SK-N-SH (cell line): ENCODE measurements at regions not wholly inside any gene's neighbourhood (a gene's known extent, or its start where the extent isn't known, plus 50 kb on each side); places are given as distances from the start of the nearest gene placed in this dataset.

Experiments
- CTCF ChIA-PET: fragments of 300-600, 350-600 bp; formaldehyde crosslinking; extraction: SDS; loops from one replicate; lab custom pipeline; 2021; lab: Yijun Ruan, JAX
- POLR2A ChIA-PET: fragments of 350-600 bp; sonication (Branson Sonifier 250); formaldehyde crosslinking; extraction: SDS; loops from one replicate; lab custom pipeline; 2020; ENCODE audit warnings: antibody characterized with exemption, inconsistent platforms; lab: Yijun Ruan, JAX
- DNase-seq: peaks from one replicate; pipeline ENCODE4 v3.0.0; 2012
- H2AFZ ChIP-seq: fragments of 200-600 bp; sonication (generic); 2 replicates; pipeline ENCODE4 v1.8.1; 2016; ENCODE audit warnings: antibody characterized with exemption, mild to moderate bottlenecking, low read depth
- H3F3A ChIP-seq: fragments of 200-600 bp; sonication (generic); replicated peaks from 2 replicates; pipeline ENCODE3; 2016; ENCODE audit warnings: antibody characterized with exemption, mild to moderate bottlenecking; ENCODE audit not compliant: insufficient read depth
- H3K27ac ChIP-seq, 2 experiments: fragments of 200-500 bp in 1 of 2; fragments of 200-600 bp in 1 of 2; sonication (Bioruptor generic) in 1 of 2; sonication (generic), shearing (Covaris generic) in 1 of 2; 2 replicates each; pipeline versions ENCODE4 v1.5.1 to v1.6.1; 2014 to 2016; ENCODE audit warnings: low read depth in 2 of 2, inconsistent platforms in 1 of 2, low read length in 1 of 2, mild to moderate bottlenecking in 1 of 2, mixed read lengths in 1 of 2
- H3K27me3 ChIP-seq: fragments of 200-600 bp; sonication (generic), shearing (Covaris generic); 2 replicates; pipeline ENCODE4 v1.6.1; 2016; ENCODE audit warnings: mixed run types; ENCODE audit not compliant: insufficient read depth
- H3K36me3 ChIP-seq, 2 experiments: fragments of 200-500 bp in 1 of 2; fragments of 200-600 bp in 1 of 2; sonication (Bioruptor generic) in 1 of 2; sonication (generic) in 1 of 2; replicated peaks in 1 of 2; 2 replicates each; pipeline versions ENCODE3 to v1.5.1; 2014 to 2016; ENCODE audit warnings: low read length in 1 of 2, mild to moderate bottlenecking in 1 of 2; ENCODE audit not compliant: insufficient read depth in 2 of 2, control insufficient read depth in 1 of 2
- H3K4me1 ChIP-seq, 2 experiments: fragments of 200-500 bp in 1 of 2; fragments of 200-600 bp in 1 of 2; sonication (Bioruptor generic) in 1 of 2; sonication (generic), shearing (Covaris generic) in 1 of 2; 2 replicates each; pipeline versions ENCODE4 v1.5.1 to v1.6.1; 2014 to 2016; ENCODE audit warnings: low read depth in 1 of 2, low read length in 1 of 2, mixed run types in 1 of 2; ENCODE audit not compliant: insufficient read depth in 2 of 2, control insufficient read depth in 1 of 2
- H3K4me2 ChIP-seq: fragments of 200-600 bp; sonication (generic), shearing (Covaris generic); 2 replicates; pipeline ENCODE4 v1.6.1; 2017; ENCODE audit warnings: mixed run types
- H3K4me3 ChIP-seq, 2 experiments: fragments of 200-500 bp in 1 of 2; fragments of 200-600 bp in 1 of 2; sonication (Bioruptor generic) in 1 of 2; sonication (generic), shearing (Covaris generic) in 1 of 2; 2 replicates each; pipeline versions ENCODE4 v1.5.1 to v1.8.1; 2014 to 2016; ENCODE audit warnings: low read depth in 2 of 2, inconsistent platforms in 1 of 2, low read length in 1 of 2, mild to moderate bottlenecking in 1 of 2, mixed read lengths in 1 of 2, moderate library complexity in 1 of 2
- H3K79me2 ChIP-seq: fragments of 200-600 bp; sonication (generic); 2 replicates; pipeline ENCODE4 v1.8.1; 2017; ENCODE audit warnings: mild to moderate bottlenecking; ENCODE audit not compliant: insufficient read depth
- H3K9ac ChIP-seq: fragments of 200-600 bp; sonication (generic); 2 replicates; pipeline ENCODE4 v1.6.1; 2017; ENCODE audit warnings: mixed run types
- H3K9me2 ChIP-seq: fragments of 200-600 bp; sonication (generic); 2 replicates; pipeline ENCODE4 v1.6.1; 2017; ENCODE audit warnings: mixed run types
- H3K9me3 ChIP-seq: fragments of 200-600 bp; sonication (generic); 2 replicates; pipeline ENCODE4 v1.6.1; 2017; ENCODE audit warnings: mixed run types, mild to moderate bottlenecking, moderate library complexity
- H4K20me1 ChIP-seq: fragments of 200-600 bp; sonication (generic); 2 replicates; pipeline ENCODE4 v1.6.1; 2017; ENCODE audit warnings: mild to moderate bottlenecking, mixed run types; ENCODE audit not compliant: insufficient read depth
- ELF1 ChIP-seq: IDR thresholded peaks from 2 replicates; pipeline ENCODE4 v1.4.0; 2012
- EZH2phosphoT487 ChIP-seq: fragments of 200-600 bp; sonication (generic); IDR thresholded peaks from 2 replicates; pipeline ENCODE4 v1.6.1; 2017; ENCODE audit warnings: low read depth, mixed run types, mild to moderate bottlenecking, antibody characterized with exemption, moderate library complexity, borderline replicate concordance
- FOSL2 ChIP-seq: IDR thresholded peaks from 2 replicates; pipeline ENCODE4 v1.4.0; 2012; ENCODE audit warnings: low read depth, mild to moderate bottlenecking, moderate library complexity, borderline replicate concordance
- FOXJ3 ChIP-seq: sonication (generic); formaldehyde crosslinking; IDR thresholded peaks from 2 replicates; pipeline ENCODE4 v1.5.1; 2020; ENCODE audit warnings: mild to moderate bottlenecking, missing genetic modification reagents
- GABPA ChIP-seq: IDR thresholded peaks from 2 replicates; pipeline ENCODE4 v1.4.0; 2012; ENCODE audit warnings: low read depth, mild to moderate bottlenecking
- JUND ChIP-seq: IDR thresholded peaks from 2 replicates; pipeline ENCODE4 v1.4.0; 2012
- MAX ChIP-seq: IDR thresholded peaks from 2 replicates; pipeline ENCODE4 v1.4.0; 2012; ENCODE audit warnings: low read depth
- MEF2A ChIP-seq: IDR thresholded peaks from 2 replicates; pipeline ENCODE4 v1.4.0; 2012; ENCODE audit warnings: low read depth, borderline replicate concordance
- RFX5 ChIP-seq: IDR thresholded peaks from 2 replicates; pipeline ENCODE4 v1.6.1; 2012; ENCODE audit warnings: mild to moderate bottlenecking, improper control_type of control experiment, low read length
- SIN3A ChIP-seq: IDR thresholded peaks from 2 replicates; pipeline ENCODE4 v1.6.1; 2012; ENCODE audit warnings: low read depth, mild to moderate bottlenecking, low read length, moderate library complexity, borderline replicate concordance
- SMC3 ChIP-seq: IDR thresholded peaks from 2 replicates; pipeline ENCODE4 v1.6.1; 2012; ENCODE audit warnings: low read depth, low read length, improper control_type of control experiment
- TAF1 ChIP-seq: IDR thresholded peaks from 2 replicates; pipeline ENCODE4 v1.6.1; 2012; ENCODE audit warnings: low read depth, mild to moderate bottlenecking, low read length, moderate library complexity, borderline replicate concordance
- USF1 ChIP-seq: IDR thresholded peaks from 2 replicates; pipeline ENCODE4 v1.4.0; 2012; ENCODE audit warnings: low read depth, borderline replicate concordance
- USF2 ChIP-seq: fragments of 150-350 bp; IDR thresholded peaks from 2 replicates; pipeline ENCODE4 v1.6.1; 2017; ENCODE audit warnings: antibody characterized with exemption, low read length, low read depth, borderline replicate concordance
- YY1 ChIP-seq: IDR thresholded peaks from 2 replicates; pipeline ENCODE4 v1.4.0; 2012; ENCODE audit warnings: low read depth, mild to moderate bottlenecking
- whole genome bisulfite sequencing: methylation state at CpG from one replicate; pipeline ENCODE4 v1.1.6; 2017; ENCODE audit warnings: low lambda C conversion rate; 5-methylcytosine and 5-hydroxymethylcytosine counted together
- TF ChIP-seq, protein P1 (sequence below): IDR thresholded peaks from 2 replicates; pipeline ENCODE4; 2012
- TF ChIP-seq, protein P2 (sequence below): fragments of 200-600 bp; sonication (generic); IDR thresholded peaks from 2 replicates; pipeline ENCODE4 v1.6.1; 2017; ENCODE audit warnings: antibody characterized with exemption, mild to moderate bottlenecking, moderate library complexity
- TF ChIP-seq, protein P3 (sequence below): IDR thresholded peaks from 2 replicates; pipeline ENCODE4 v1.4.0; 2012; ENCODE audit warnings: low read depth, borderline replicate concordance

DNA sequence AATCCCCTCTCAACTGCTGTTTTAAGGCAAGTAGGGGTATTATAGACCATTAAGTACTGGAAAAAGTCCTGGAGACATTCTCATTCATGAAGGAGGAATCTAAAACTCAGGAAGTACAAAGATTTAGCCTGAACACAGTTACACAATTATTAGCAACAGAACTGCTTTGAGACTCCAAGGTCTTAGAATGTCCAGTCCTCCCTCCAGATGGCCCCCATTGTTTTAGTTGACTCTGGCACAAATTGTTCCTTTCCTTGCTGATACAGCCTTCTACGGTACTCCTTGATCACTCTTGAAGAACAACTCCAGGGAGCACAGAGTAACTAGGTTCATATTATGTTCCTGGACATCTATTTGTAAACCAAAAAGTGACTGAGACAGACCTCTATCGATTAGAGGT, 210.1 kb upstream of the RND3 start:
- no peaks in the 10 kb centered on the region for H3K27me3 ChIP-seq
- no peaks in the 10 kb centered on the region for H3K79me2 ChIP-seq
- H3K4me1 ChIP-seq, result no peaks in the 10 kb centered on the region; a peak in 1 of 4 replicates
- no peak overlapping the region for H3K4me2 ChIP-seq
- 85% methylated on average over 2 of the region's 2 CpGs for WGBS
- H3K36me3 ChIP-seq, result no peaks in the 10 kb centered on the region
- peak overlapping the region in 1 of 2 experiments; percentile 12; a peak in 1 of 4 replicates for H3K27ac ChIP-seq
- H3K9me2 ChIP-seq, result no peaks in the 10 kb centered on the region
- POLR2A ChIA-PET, result no interaction called here
- H3K9ac ChIP-seq, result no peak overlapping the region
- H4K20me1 ChIP-seq, result no peaks in the 10 kb centered on the region
- CTCF ChIA-PET, result no interaction called here
- no peak overlapping the region for H3K4me3 ChIP-seq
- H2AFZ ChIP-seq, result no peak overlapping the region
- no peaks in the 10 kb centered on the region for H3K9me3 ChIP-seq
- no peak for DNase-seq
- TF ChIP-seq SMC3, result no peak
- no peak for TF ChIP-seq MAX
- TF ChIP-seq, all 33 proteins: peak for 0
- H3F3A ChIP-seq, result no peaks in the 10 kb centered on the region

DNA sequence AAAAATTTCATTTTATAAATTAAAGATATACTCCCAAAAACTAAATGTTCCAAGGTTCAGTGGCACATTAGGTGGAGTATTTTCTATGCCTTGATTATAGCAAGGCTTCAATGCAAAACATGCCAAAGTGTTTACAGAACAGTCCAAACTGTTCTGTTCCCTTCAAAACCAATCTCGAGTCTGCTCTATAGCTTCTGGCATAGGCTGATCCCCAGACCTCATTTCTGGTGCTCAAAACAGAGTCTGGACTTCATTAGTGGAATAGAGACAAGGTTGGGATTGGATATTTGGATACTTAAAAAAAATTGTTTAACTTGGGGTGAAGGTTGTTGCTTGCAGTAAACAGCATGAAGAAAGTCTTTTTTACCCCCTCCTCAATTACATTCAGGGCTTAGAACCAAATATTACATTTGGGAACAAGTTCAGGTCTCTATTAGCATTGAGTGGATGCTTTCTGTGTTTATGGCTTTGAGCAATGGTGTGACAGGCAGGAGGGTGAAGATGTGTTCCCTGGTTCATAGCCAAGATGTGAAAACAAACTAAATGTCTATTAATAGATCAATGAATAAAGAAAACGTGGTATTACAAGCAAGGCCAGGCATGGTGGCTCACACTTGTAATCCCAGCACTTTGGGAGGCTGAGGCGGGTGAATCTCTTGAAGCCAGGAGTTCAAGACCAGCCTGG, 208.1 kb upstream of the RND3 start:
- Histone ChIP-seq H2AFZ (no peak overlapping the region), H3K4me2 (no peak overlapping the region), H3K9ac (no peak overlapping the region), H3K9me3 (no peaks in the 10 kb centered on the region), H3K27me3 (no peaks in the 10 kb centered on the region), H3K27ac (no peak overlapping the region), H3K4me3 (no peak overlapping the region), H3K36me3 (no peaks in the 10 kb centered on the region), H3F3A (no peaks in the 10 kb centered on the region), H4K20me1 (no peaks in the 10 kb centered on the region), H3K4me1 (no peaks in the 10 kb centered on the region; a peak in 1 of 4 replicates), H3K9me2 (no peaks in the 10 kb centered on the region), H3K79me2 (no peaks in the 10 kb centered on the region)
- no peak for DNase-seq
- POLR2A ChIA-PET, result no interaction called here
- WGBS, result 57% methylated on average over 3 of the region's 3 CpGs
- CTCF ChIA-PET, result no interaction called here
- no peak for TF ChIP-seq USF2
- no peak for TF ChIP-seq EZH2phosphoT487
- no peak for TF ChIP-seq FOXJ3 (CRISPR knock-in tag)
- TF ChIP-seq MEF2A, result no peak
- TF ChIP-seq JUND, result no peak
- TF ChIP-seq SIN3A, result no peak
- no peak for TF ChIP-seq YY1
- no peak for TF ChIP-seq ELF1
- TF ChIP-seq USF1, result no peak
- TF ChIP-seq, protein P1, sequence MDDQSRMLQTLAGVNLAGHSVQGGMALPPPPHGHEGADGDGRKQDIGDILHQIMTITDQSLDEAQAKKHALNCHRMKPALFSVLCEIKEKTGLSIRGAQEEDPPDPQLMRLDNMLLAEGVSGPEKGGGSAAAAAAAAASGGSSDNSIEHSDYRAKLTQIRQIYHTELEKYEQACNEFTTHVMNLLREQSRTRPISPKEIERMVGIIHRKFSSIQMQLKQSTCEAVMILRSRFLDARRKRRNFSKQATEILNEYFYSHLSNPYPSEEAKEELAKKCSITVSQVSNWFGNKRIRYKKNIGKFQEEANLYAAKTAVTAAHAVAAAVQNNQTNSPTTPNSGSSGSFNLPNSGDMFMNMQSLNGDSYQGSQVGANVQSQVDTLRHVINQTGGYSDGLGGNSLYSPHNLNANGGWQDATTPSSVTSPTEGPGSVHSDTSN, result no peak
- TF ChIP-seq TAF1, result no peak
- TF ChIP-seq, protein P2, sequence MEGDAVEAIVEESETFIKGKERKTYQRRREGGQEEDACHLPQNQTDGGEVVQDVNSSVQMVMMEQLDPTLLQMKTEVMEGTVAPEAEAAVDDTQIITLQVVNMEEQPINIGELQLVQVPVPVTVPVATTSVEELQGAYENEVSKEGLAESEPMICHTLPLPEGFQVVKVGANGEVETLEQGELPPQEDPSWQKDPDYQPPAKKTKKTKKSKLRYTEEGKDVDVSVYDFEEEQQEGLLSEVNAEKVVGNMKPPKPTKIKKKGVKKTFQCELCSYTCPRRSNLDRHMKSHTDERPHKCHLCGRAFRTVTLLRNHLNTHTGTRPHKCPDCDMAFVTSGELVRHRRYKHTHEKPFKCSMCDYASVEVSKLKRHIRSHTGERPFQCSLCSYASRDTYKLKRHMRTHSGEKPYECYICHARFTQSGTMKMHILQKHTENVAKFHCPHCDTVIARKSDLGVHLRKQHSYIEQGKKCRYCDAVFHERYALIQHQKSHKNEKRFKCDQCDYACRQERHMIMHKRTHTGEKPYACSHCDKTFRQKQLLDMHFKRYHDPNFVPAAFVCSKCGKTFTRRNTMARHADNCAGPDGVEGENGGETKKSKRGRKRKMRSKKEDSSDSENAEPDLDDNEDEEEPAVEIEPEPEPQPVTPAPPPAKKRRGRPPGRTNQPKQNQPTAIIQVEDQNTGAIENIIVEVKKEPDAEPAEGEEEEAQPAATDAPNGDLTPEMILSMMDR, result no peak
- no peak for TF ChIP-seq RFX5
- no peak for TF ChIP-seq FOSL2
- TF ChIP-seq SMC3, result no peak
- no peak for TF ChIP-seq GABPA
- TF ChIP-seq, protein P3, sequence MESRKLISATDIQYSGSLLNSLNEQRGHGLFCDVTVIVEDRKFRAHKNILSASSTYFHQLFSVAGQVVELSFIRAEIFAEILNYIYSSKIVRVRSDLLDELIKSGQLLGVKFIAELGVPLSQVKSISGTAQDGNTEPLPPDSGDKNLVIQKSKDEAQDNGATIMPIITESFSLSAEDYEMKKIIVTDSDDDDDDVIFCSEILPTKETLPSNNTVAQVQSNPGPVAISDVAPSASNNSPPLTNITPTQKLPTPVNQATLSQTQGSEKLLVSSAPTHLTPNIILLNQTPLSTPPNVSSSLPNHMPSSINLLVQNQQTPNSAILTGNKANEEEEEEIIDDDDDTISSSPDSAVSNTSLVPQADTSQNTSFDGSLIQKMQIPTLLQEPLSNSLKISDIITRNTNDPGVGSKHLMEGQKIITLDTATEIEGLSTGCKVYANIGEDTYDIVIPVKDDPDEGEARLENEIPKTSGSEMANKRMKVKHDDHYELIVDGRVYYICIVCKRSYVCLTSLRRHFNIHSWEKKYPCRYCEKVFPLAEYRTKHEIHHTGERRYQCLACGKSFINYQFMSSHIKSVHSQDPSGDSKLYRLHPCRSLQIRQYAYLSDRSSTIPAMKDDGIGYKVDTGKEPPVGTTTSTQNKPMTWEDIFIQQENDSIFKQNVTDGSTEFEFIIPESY, result no peak
